Neural cell (in vitro differentiated cells): ENCODE measurements at regions not wholly inside any gene's neighbourhood (a gene's known extent, or its start where the extent isn't known, plus 50 kb on each side); places are given as distances from the start of the nearest gene placed in this dataset.

Experiments used
- H2AFZ ChIP-seq: fragments of 200-600, 300-800 bp; sonication (generic), shearing (Covaris generic); 2 replicates; pipeline ENCODE4 v1.6.0; 2014; ENCODE audit warnings: low read depth, mild to moderate bottlenecking, antibody characterized with exemption, low read length, moderate library complexity
- H3F3A ChIP-seq: fragments of 200-600 bp; shearing (Covaris generic); 2 replicates; pipeline ENCODE4 v1.6.1; 2016; ENCODE audit warnings: mild to moderate bottlenecking, moderate library complexity, mixed read lengths, antibody characterized with exemption, low read length; ENCODE audit not compliant: insufficient read depth, poor library complexity, severe bottlenecking
- H3K27ac ChIP-seq: fragments of 200-600, 300-800 bp; sonication (generic), shearing (Covaris generic); 2 replicates; pipeline ENCODE4 v1.5.1; 2014; ENCODE audit warnings: mild to moderate bottlenecking, low read length, moderate library complexity
- H3K27me3 ChIP-seq: fragments of 300-800, 200-600 bp; sonication (generic), shearing (Covaris generic); 2 replicates; pipeline ENCODE4 v1.6.0; 2014; ENCODE audit warnings: mild to moderate bottlenecking, low read depth, low read length, moderate library complexity; ENCODE audit not compliant: insufficient read depth
- H3K36me3 ChIP-seq: fragments of 300-800, 200-600 bp; sonication (generic), shearing (Covaris generic); 2 replicates; pipeline ENCODE4 v1.5.1; 2014; ENCODE audit warnings: mild to moderate bottlenecking, antibody characterized with exemption, low read length, moderate library complexity; ENCODE audit not compliant: insufficient read depth
- H3K4me2 ChIP-seq: fragments of 300-800, 200-600 bp; sonication (generic), shearing (Covaris generic); 2 replicates; pipeline ENCODE4 v1.6.0; 2014; ENCODE audit warnings: mild to moderate bottlenecking, low read length
- H3K4me3 ChIP-seq: fragments of 300-800, 200-600 bp; sonication (generic), shearing (Covaris generic); 2 replicates; pipeline ENCODE4 v1.5.1; 2014; ENCODE audit warnings: mild to moderate bottlenecking, low read length, moderate library complexity
- H3K79me2 ChIP-seq: fragments of 200-600 bp; shearing (Covaris generic); replicated peaks from 2 replicates; pipeline ENCODE4 v1.6.0; 2014; ENCODE audit warnings: mild to moderate bottlenecking, low read length, moderate library complexity; ENCODE audit not compliant: insufficient read depth
- H3K9ac ChIP-seq: fragments of 300-800, 200-600 bp; sonication (generic), shearing (Covaris generic); 2 replicates; pipeline ENCODE4 v1.6.1; 2016; ENCODE audit warnings: mild to moderate bottlenecking, low read length, mixed read lengths
- H3K9me2 ChIP-seq: fragments of 200-600 bp; shearing (Covaris generic); 2 replicates; pipeline ENCODE4 v1.6.1; 2016; ENCODE audit warnings: mild to moderate bottlenecking, low read length, mixed read lengths; ENCODE audit not compliant: insufficient read depth
- H3K9me3 ChIP-seq: fragments of 200-600, 300-800 bp; sonication (generic), shearing (Covaris generic); 2 replicates; pipeline ENCODE4 v1.6.1; 2016; ENCODE audit warnings: mild to moderate bottlenecking, mixed run types, low read length, moderate library complexity, mixed read lengths
- H4K20me1 ChIP-seq: fragments of 200-600 bp; shearing (Covaris generic); 2 replicates; pipeline ENCODE4 v1.6.1; 2016; ENCODE audit warnings: mild to moderate bottlenecking, mixed run types; ENCODE audit not compliant: insufficient read depth
- CTCF ChIP-seq: fragments of 450-650 bp; IDR thresholded peaks from 2 replicates; pipeline ENCODE4 v1.5.1; 2014; ENCODE audit warnings: antibody characterized with exemption, mild to moderate bottlenecking, moderate library complexity; ENCODE audit not compliant: poor library complexity, severe bottlenecking
- EP300 ChIP-seq: fragments of 450-650 bp; conservative IDR thresholded peaks from 2 replicates; pipeline ENCODE4 v1.6.1; 2014; ENCODE audit warnings: antibody characterized with exemption, mild to moderate bottlenecking, moderate library complexity; ENCODE audit not compliant: poor library complexity, severe bottlenecking
- EZH2 ChIP-seq: fragments of 200-600, 300-800 bp; shearing (Covaris generic), sonication (generic); IDR thresholded peaks from 2 replicates; pipeline ENCODE4 v1.6.1; 2014; ENCODE audit warnings: antibody characterized with exemption, low read length, borderline replicate concordance, mild to moderate bottlenecking; ENCODE audit not compliant: insufficient read depth, poor library complexity, severe bottlenecking
- MXI1 ChIP-seq: fragments of 450-650 bp; conservative IDR thresholded peaks from 2 replicates; pipeline ENCODE4 v1.6.1; 2014; ENCODE audit warnings: antibody characterized with exemption, mild to moderate bottlenecking; ENCODE audit not compliant: poor library complexity, severe bottlenecking
- POLR2AphosphoS5 ChIP-seq: IDR thresholded peaks from 2 replicates; pipeline ENCODE4 v1.6.1; 2012
- RAD21 ChIP-seq: fragments of 450-650 bp; conservative IDR thresholded peaks from 2 replicates; pipeline ENCODE4 v1.6.1; 2014; ENCODE audit warnings: antibody characterized with exemption, mild to moderate bottlenecking, moderate library complexity
- REST ChIP-seq: IDR thresholded peaks from 2 replicates; pipeline ENCODE4 v1.6.1; 2012; ENCODE audit warnings: borderline replicate concordance
- SMC3 ChIP-seq: fragments of 450-650 bp; conservative IDR thresholded peaks from 2 replicates; pipeline ENCODE4 v1.6.1; 2014; ENCODE audit warnings: antibody characterized with exemption, mild to moderate bottlenecking, moderate library complexity; ENCODE audit not compliant: poor library complexity
- TAF1 ChIP-seq: IDR thresholded peaks from 2 replicates; pipeline ENCODE4 v1.6.1; 2012; ENCODE audit warnings: low read depth

GRCh38 chr10:7480742-7481367 is 70.0 kb upstream of the SFMBT2 start:
- H3K79me2 ChIP-seq = no peaks in the 10 kb centered on the region
- no peaks in the 10 kb centered on the region for H3K27me3 ChIP-seq
- peaks cover 4% of the 10 kb centered on the region for H3F3A ChIP-seq
- no peaks in the 10 kb centered on the region for H3K9me3 ChIP-seq
- no peaks in the 10 kb centered on the region for H4K20me1 ChIP-seq
- H3K27ac ChIP-seq = no peak overlapping the region
- H3K9ac ChIP-seq = no peak overlapping the region
- no peak overlapping the region for H2AFZ ChIP-seq
- H3K9me2 ChIP-seq = peaks cover 4% of the 10 kb centered on the region
- no peak overlapping the region for H3K4me3 ChIP-seq
- no peak overlapping the region for H3K4me2 ChIP-seq
- no peaks in the 10 kb centered on the region for H3K36me3 ChIP-seq
- TF ChIP-seq MXI1 (no peak), RAD21 (no peak), EP300 (no peak), SMC3 (no peak), REST (no peak), POLR2AphosphoS5 (no peak), CTCF (no peak), TAF1 (no peak), EZH2 (no peak)

GRCh38 chr10:7479861-7480598 is 69.2 kb upstream of the SFMBT2 start:
- Histone ChIP-seq H3K36me3 (no peaks in the 10 kb centered on the region), H4K20me1 (no peaks in the 10 kb centered on the region), H3K9ac (no peak overlapping the region), H3K9me2 (peaks cover 4% of the 10 kb centered on the region), H2AFZ (no peak overlapping the region), H3K27ac (no peak overlapping the region), H3K9me3 (no peaks in the 10 kb centered on the region), H3F3A (peaks cover 4% of the 10 kb centered on the region), H3K79me2 (no peaks in the 10 kb centered on the region), H3K4me3 (no peak overlapping the region), H3K27me3 (no peaks in the 10 kb centered on the region), H3K4me2 (no peak overlapping the region)
- no peak for TF ChIP-seq MXI1
- no peak for TF ChIP-seq RAD21
- TF ChIP-seq SMC3 = no peak
- no peak for TF ChIP-seq EP300
- TF ChIP-seq CTCF = no peak
- TF ChIP-seq TAF1 = no peak
- TF ChIP-seq EZH2 = no peak
- TF ChIP-seq POLR2AphosphoS5 = no peak
- TF ChIP-seq REST = no peak
